Neural cell (in vitro differentiated cells): ENCODE measurements at regions not wholly inside any gene's neighbourhood (a gene's known extent, or its start where the extent isn't known, plus 50 kb on each side); places are given as distances from the start of the nearest gene placed in this dataset.
"Not testable (repeated sequence)": the region's sequence is repeated elsewhere in the genome, so short reads cannot be mapped to it uniquely, and the experiment has no call there.

Experiments used
- RAD21 ChIP-seq: fragments of 450-650 bp; conservative IDR thresholded peaks from 2 replicates; pipeline ENCODE4 v1.6.1; 2014; ENCODE audit warnings: antibody characterized with exemption, mild to moderate bottlenecking, moderate library complexity
- SMC3 ChIP-seq: fragments of 450-650 bp; conservative IDR thresholded peaks from 2 replicates; pipeline ENCODE4 v1.6.1; 2014; ENCODE audit warnings: antibody characterized with exemption, mild to moderate bottlenecking, moderate library complexity; ENCODE audit not compliant: poor library complexity
- TF ChIP-seq, protein P1 (sequence below): fragments of 450-650 bp; IDR thresholded peaks from 2 replicates; pipeline ENCODE4 v1.5.1; 2014; ENCODE audit warnings: antibody characterized with exemption, mild to moderate bottlenecking, moderate library complexity; ENCODE audit not compliant: poor library complexity, severe bottlenecking

DNA sequence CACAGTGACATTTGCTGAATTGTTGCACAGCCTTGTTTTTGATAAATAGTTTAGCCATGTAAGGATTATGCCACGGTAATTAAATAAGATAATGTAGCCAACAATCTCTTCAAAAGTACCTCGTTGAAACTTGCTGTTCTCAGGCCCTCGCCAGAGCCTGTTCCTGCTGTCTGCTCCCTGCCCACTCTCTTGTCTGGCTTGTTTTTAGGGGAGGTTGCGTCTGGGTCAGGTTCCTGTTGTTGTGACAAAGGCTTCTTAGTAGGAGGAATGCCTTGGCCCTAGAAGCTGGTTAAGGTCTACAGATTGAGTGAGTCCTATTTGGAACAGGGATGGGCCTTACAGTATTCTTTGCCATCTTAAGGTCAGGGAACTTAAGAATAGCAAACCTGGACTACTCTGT lies 294.0 kb upstream of the NOTCH2NLA start:
- TF ChIP-seq SMC3, RAD21: not testable (repeated sequence)
- TF ChIP-seq, protein P1, sequence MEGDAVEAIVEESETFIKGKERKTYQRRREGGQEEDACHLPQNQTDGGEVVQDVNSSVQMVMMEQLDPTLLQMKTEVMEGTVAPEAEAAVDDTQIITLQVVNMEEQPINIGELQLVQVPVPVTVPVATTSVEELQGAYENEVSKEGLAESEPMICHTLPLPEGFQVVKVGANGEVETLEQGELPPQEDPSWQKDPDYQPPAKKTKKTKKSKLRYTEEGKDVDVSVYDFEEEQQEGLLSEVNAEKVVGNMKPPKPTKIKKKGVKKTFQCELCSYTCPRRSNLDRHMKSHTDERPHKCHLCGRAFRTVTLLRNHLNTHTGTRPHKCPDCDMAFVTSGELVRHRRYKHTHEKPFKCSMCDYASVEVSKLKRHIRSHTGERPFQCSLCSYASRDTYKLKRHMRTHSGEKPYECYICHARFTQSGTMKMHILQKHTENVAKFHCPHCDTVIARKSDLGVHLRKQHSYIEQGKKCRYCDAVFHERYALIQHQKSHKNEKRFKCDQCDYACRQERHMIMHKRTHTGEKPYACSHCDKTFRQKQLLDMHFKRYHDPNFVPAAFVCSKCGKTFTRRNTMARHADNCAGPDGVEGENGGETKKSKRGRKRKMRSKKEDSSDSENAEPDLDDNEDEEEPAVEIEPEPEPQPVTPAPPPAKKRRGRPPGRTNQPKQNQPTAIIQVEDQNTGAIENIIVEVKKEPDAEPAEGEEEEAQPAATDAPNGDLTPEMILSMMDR, result not testable (repeated sequence)
